Hippocampal formation (tissue), 2 donors: ENCODE measurements at regions not wholly inside any gene's neighbourhood (a gene's known extent, or its start where the extent isn't known, plus 50 kb on each side); places are given as distances from the start of the nearest gene placed in this dataset.

Experiments used
- DNase-seq, 2 donors: peaks; one replicate each; lab custom pipeline; 2025; lab: John Stamatoyannopoulos, UW

DNA sequence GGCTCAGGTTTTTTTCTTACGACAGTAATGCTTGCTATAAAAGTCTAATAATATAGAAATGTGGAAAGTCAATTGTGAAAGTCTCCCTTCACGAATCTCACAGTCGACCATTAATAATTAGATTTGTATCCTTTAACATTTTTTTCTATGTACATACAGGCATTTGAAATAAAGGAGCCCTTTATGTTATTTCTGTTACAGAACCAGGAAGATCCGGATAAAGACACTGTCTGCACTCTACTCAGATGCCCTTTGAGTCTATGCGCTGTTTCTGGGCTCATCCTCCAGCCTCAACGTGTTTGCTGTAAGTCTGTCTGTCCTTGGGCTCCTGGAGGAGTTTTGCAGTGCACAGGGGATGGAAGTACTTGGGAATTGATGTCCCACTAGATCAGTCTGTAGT is 212.2 kb upstream of the ATP2B1 start:
- no peak for DNase-seq

- no peak for DNase-seq
These were observed 210.7 kb upstream of the ATP2B1 start for GRCh38 chr12:89919241-89919906.

DNA sequence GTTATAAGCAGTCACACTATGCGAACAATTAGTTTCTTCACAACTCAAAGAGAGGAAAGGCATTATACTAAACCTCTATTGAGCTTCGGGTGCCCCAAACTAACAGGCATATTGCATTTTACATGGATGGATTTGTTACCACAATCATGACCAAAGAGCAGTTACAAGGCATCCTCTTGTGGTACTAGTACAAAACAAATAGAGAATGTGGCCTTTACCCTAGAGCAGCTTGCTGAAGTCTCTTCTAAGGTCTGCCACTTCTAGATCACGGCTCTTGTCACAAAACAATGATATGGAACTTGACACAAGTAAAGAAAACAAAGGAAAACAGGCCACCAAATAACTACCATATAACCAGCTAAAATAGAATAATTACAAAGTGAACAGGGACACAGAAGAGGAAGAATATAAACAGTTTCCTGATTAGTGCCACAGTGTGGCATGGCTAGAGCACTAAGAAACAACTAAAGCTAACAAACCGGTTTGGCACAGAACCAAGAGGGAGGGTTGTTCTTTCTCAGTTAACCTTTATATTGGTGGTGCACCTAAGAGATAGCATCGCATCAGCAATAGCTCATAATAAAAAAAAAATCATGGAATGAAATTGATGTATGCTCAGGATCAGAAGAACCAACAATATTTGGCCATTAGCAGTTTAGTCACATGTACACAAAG is 209.7 kb upstream of the ATP2B1 start:
- no peak for DNase-seq

DNA sequence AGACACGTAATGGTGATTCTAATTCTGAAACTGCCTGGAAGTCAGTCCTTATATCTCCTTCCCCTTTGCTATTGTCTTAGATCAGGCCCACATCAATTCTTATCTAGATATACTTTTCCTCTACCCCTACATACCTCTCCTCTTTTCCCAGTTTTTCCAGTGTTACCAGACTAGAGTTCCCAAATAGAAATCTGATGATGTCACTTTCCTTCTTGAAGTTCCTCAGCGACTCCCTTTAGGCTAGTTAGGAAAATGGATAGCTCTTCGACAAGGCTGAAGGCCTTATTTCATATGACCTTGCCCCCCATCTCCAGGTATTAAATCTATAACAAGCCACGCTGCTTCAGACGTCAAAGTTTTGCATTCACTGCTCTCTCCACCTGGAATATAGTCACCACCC is 201.1 kb upstream of the ATP2B1 start:
- DNase-seq, result no peak

- no peak for DNase-seq
These were observed 199.0 kb upstream of the ATP2B1 start for GRCh38 chr12:89907659-89908058.

GRCh38 chr12:89906824-89907223 is 198.2 kb upstream of the ATP2B1 start:
- no peak for DNase-seq

- no peak for DNase-seq
These were observed 197.5 kb upstream of the ATP2B1 start for GRCh38 chr12:89906178-89906577.

DNA sequence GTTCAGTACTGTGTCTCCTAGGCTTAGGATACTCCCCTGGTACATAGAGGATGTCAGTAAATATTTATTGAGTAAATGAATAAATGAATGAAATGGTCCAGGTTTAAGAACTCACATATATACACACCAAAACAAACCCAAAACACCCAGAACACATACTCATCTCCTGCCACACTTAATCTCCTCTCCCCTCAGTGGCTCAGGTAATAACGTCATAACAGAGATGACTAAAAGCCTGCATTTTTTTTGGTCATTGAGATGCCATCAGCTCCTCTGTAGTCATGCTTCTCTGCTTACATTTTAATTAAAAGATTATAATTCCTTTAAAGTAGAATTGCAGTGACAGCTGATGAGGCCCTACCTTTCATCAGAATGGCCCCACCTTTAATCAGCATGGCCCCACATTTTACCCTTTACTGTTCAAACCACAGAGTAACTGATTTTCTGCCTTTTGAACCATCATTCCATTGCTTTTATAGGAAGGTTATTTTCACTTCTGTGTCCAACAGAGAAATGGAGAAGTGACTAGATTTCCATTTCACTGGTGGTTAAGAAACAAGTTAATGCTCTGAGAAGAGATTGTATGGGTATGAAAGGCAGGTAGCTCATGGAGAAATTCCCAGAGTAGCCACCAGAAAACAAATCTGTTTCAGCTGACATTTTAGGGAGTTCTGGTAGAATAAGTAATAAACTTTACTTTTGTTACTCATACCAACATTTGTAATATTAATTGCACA is 193.4 kb upstream of the ATP2B1 start:
- DNase-seq, result no peak

GRCh38 chr12:89901319-89901718 is 192.7 kb upstream of the ATP2B1 start:
- no peak for DNase-seq

GRCh38 chr12:89899651-89900050 is 191.0 kb upstream of the ATP2B1 start:
- no peak for DNase-seq

GRCh38 chr12:89895591-89895990 is 187.0 kb upstream of the ATP2B1 start:
- DNase-seq, result no peak

- DNase-seq, result no peak
These were observed 186.5 kb upstream of the ATP2B1 start for GRCh38 chr12:89895101-89895500.

GRCh38 chr12:89893972-89894706 is 185.5 kb upstream of the ATP2B1 start:
- no peak for DNase-seq

GRCh38 chr12:89892436-89892835 is 183.8 kb upstream of the ATP2B1 start:
- no peak for DNase-seq

GRCh38 chr12:89891933-89892332 is 183.3 kb upstream of the ATP2B1 start:
- DNase-seq, result no peak

- no peak for DNase-seq
These were observed 181.5 kb upstream of the ATP2B1 start for GRCh38 chr12:89890161-89890560.

- no peak for DNase-seq
These were observed 180.4 kb upstream of the ATP2B1 start for GRCh38 chr12:89889062-89889461.

GRCh38 chr12:89884952-89885351 is 176.3 kb upstream of the ATP2B1 start:
- DNase-seq, result no peak

DNA sequence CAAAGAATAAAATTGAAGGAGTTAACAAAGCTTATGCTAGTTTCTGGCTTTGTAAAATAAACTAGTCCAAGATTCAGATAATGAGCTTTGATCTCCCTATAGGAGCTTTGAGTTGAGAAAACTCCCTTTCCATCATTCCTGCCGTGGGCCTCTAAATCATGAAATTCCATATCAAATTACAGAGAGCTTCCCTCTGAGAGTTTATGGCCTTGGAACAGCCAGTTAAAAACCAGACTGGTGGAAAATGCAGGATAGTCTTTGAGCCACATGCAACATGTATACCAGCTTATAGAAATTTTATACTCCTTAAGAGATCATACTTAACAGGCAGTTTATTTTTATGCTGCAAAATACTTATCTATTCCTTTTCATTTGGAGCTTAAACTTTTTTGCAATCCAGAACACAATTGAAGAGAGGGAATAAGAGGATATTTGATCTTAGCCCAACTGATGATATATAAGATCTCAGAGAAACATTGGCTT is 175.8 kb upstream of the ATP2B1 start:
- DNase-seq, result no peak

DNA sequence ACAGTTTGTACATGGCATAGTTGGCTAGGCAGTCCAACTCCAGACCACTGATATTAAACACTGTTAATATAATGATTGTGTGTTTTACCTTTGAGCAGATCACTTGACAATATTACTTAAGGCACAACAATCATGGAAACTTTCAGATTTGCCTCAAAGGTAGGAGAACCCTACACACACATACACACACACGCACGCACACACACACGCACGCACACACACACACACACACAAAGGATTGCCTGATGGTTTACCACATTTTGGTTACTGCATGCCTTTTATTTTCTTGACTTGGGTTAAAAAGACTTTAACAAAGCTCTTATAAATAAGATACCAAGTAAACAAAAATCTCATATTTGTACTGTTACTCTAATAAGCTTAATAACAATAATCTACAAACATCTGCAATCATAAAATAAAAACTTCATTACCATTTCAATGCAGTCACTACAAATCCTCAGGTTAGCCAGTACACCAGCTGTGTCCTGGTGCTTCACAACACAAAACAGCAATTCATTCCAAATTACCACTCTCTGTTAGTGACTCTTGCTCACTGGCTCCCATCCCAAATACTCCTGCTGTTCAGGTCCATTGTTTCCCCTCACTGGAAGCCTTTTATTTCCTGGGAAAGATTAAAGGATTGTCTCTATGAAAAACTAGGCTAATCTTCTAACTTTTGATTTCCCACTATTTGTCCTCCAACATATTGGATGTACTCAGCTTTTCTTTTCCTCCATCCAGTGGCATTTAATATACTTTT is 175.2 kb upstream of the ATP2B1 start:
- no peak for DNase-seq

- DNase-seq, result no peak
These were observed 174.2 kb upstream of the ATP2B1 start for GRCh38 chr12:89882792-89883191.

GRCh38 chr12:89882050-89882449 is 173.4 kb upstream of the ATP2B1 start:
- DNase-seq, result no peak
